GM18519 (cell line): ENCODE measurements at regions not wholly inside any gene's neighbourhood (a gene's known extent, or its start where the extent isn't known, plus 50 kb on each side); places are given as distances from the start of the nearest gene placed in this dataset.
"Not testable (repeated sequence)": the region's sequence is repeated elsewhere in the genome, so short reads cannot be mapped to it uniquely, and the experiment has no call there.

Experiments used
- ATAC-seq: cut with Tn5 transposase; IDR thresholded peaks from one replicate; pipeline ENCODE4 v1.9.1; 2021; ENCODE audit warnings: mild to moderate bottlenecking, moderate library complexity; ENCODE audit not compliant: unreplicated experiment, low FRiP score

- not testable (repeated sequence) for ATAC-seq
Measured at GRCh38 chr17:20681746-20682722, 102.5 kb downstream of the CDRT15L2 start.

GRCh38 chr17:20683651-20684229 lies 104.2 kb downstream of the CDRT15L2 start:
- ATAC-seq = not testable (repeated sequence)

- ATAC-seq = not testable (repeated sequence)
Measured at GRCh38 chr17:20684975-20685374, 105.5 kb downstream of the CDRT15L2 start.

- not testable (repeated sequence) for ATAC-seq
Measured at GRCh38 chr17:20687584-20687983, 108.1 kb downstream of the CDRT15L2 start.

GRCh38 chr17:20689170-20689749 lies 109.7 kb downstream of the CDRT15L2 start:
- not testable (repeated sequence) for ATAC-seq

GRCh38 chr17:20692706-20693105 lies 113.2 kb downstream of the CDRT15L2 start:
- ATAC-seq = not testable (repeated sequence)

GRCh38 chr17:20695871-20696270 lies 116.3 kb downstream of the CDRT15L2 start:
- not testable (repeated sequence) for ATAC-seq

GRCh38 chr17:20698463-20699206 lies 119.1 kb downstream of the CDRT15L2 start:
- peak; percentile 73 for ATAC-seq

GRCh38 chr17:20700528-20700927 lies 121.0 kb downstream of the CDRT15L2 start:
- ATAC-seq = not testable (repeated sequence)

- ATAC-seq = not testable (repeated sequence)
Measured at GRCh38 chr17:20701366-20701765, 121.8 kb downstream of the CDRT15L2 start.

GRCh38 chr17:20702692-20703091 lies 123.2 kb downstream of the CDRT15L2 start:
- ATAC-seq = no peak

GRCh38 chr17:20703781-20704180 lies 124.3 kb downstream of the CDRT15L2 start:
- no peak for ATAC-seq

GRCh38 chr17:20705186-20705585 lies 125.7 kb downstream of the CDRT15L2 start:
- not testable (repeated sequence) for ATAC-seq

- ATAC-seq = no peak
Measured at GRCh38 chr17:20706751-20707373, 127.3 kb downstream of the CDRT15L2 start.

- not testable (repeated sequence) for ATAC-seq
Measured at GRCh38 chr17:20708821-20709220, 129.3 kb downstream of the CDRT15L2 start.

- not testable (repeated sequence) for ATAC-seq
Measured at GRCh38 chr17:20716481-20716880, 137.0 kb downstream of the CDRT15L2 start.

GRCh38 chr17:20721171-20721570 lies 141.6 kb downstream of the CDRT15L2 start:
- no peak for ATAC-seq

GRCh38 chr17:20724391-20724790 lies 144.9 kb downstream of the CDRT15L2 start:
- ATAC-seq = not testable (repeated sequence)

GRCh38 chr17:20727201-20727600 lies 147.7 kb downstream of the CDRT15L2 start:
- not testable (repeated sequence) for ATAC-seq

- no peak for ATAC-seq
Measured at GRCh38 chr17:20728181-20728580, 148.7 kb downstream of the CDRT15L2 start.
